HG02885 (cell line): ENCODE measurements at regions not wholly inside any gene's neighbourhood (a gene's known extent, or its start where the extent isn't known, plus 50 kb on each side); places are given as distances from the start of the nearest gene placed in this dataset.

Experiments
- ATAC-seq: cut with Tn5 transposase; IDR thresholded peaks from one replicate; pipeline ENCODE4 v1.9.1; 2021; ENCODE audit warnings: mild to moderate bottlenecking; ENCODE audit not compliant: unreplicated experiment, poor library complexity

GRCh38 chr6:1068905-1069304 lies 243.0 kb upstream of the FOXQ1 start:
- ATAC-seq = no peak

GRCh38 chr6:1068068-1068467 lies 243.8 kb upstream of the FOXQ1 start:
- ATAC-seq = no peak

GRCh38 chr6:1067346-1067745 lies 244.6 kb upstream of the FOXQ1 start:
- no peak for ATAC-seq

GRCh38 chr6:1066449-1067090 lies 245.3 kb upstream of the FOXQ1 start:
- no peak for ATAC-seq

GRCh38 chr6:1065986-1066385 lies 245.9 kb upstream of the FOXQ1 start:
- no peak for ATAC-seq

GRCh38 chr6:1063671-1064355 lies 248.1 kb upstream of the FOXQ1 start:
- no peak for ATAC-seq

- no peak for ATAC-seq
These were observed 248.9 kb upstream of the FOXQ1 start for GRCh38 chr6:1062786-1063545.

GRCh38 chr6:1059596-1059995 lies 252.3 kb upstream of the FOXQ1 start:
- ATAC-seq = no peak

- no peak for ATAC-seq
These were observed 254.3 kb upstream of the FOXQ1 start for GRCh38 chr6:1057490-1058135.

GRCh38 chr6:1055015-1055921 lies 256.6 kb upstream of the FOXQ1 start:
- no peak for ATAC-seq

GRCh38 chr6:1054653-1055014 lies 257.3 kb upstream of the FOXQ1 start:
- no peak for ATAC-seq

- ATAC-seq = no peak
These were observed 258.3 kb upstream of the FOXQ1 start for GRCh38 chr6:1053586-1053985.

GRCh38 chr6:1052262-1052661 lies 259.6 kb upstream of the FOXQ1 start:
- no peak for ATAC-seq

GRCh38 chr6:1049900-1050299 lies 262.0 kb upstream of the FOXQ1 start:
- no peak for ATAC-seq

GRCh38 chr6:1049170-1049569 lies 262.7 kb upstream of the FOXQ1 start:
- ATAC-seq = no peak

GRCh38 chr6:1047981-1048541 lies 263.8 kb upstream of the FOXQ1 start:
- no peak for ATAC-seq

- no peak for ATAC-seq
These were observed 266.7 kb upstream of the FOXQ1 start for GRCh38 chr6:1045239-1045638.

GRCh38 chr6:1044040-1044836 lies 267.7 kb upstream of the FOXQ1 start:
- ATAC-seq = no peak

- no peak for ATAC-seq
These were observed 268.5 kb upstream of the FOXQ1 start for GRCh38 chr6:1043458-1043836.
